Activated CD4-positive, alpha-beta T cell treated with anti-CD3 and anti-CD28 coated beads, Interleukin-2, amount 10 ng/mL, durations not matched to agents 24 days and 14 days (primary cell): ENCODE measurements at regions not wholly inside any gene's neighbourhood (a gene's known extent, or its start where the extent isn't known, plus 50 kb on each side); places are given as distances from the start of the nearest gene placed in this dataset.

ENCODE experiments used
- DNase-seq: peaks from one replicate; pipeline ENCODE4 v3.0.0; 2022
- H3K27ac Mint-ChIP-seq: one replicate; pipeline ENCODE4 v1.8.0; 2022; ENCODE audit warnings: mild to moderate bottlenecking, mixed read lengths
- H3K27me3 Mint-ChIP-seq: one replicate; pipeline ENCODE4 v1.8.0; 2022; ENCODE audit warnings: mixed read lengths
- H3K36me3 Mint-ChIP-seq: one replicate; pipeline ENCODE4 v1.8.0; 2022; ENCODE audit warnings: low read depth, mild to moderate bottlenecking, mixed read lengths
- H3K4me1 Mint-ChIP-seq: one replicate; pipeline ENCODE4 v1.8.0; 2021; ENCODE audit warnings: mixed read lengths
- H3K4me3 Mint-ChIP-seq: one replicate; pipeline ENCODE4 v1.8.0; 2022; ENCODE audit warnings: mild to moderate bottlenecking, moderate library complexity, mixed read lengths
- H3K9me3 Mint-ChIP-seq: one replicate; pipeline ENCODE4 v1.8.0; 2021; ENCODE audit warnings: mixed read lengths
- intact Hi-C: fragments of 100-400 bp; cut with micrococcal nuclease; formaldehyde crosslinking; loops from one replicate; pipeline ENCODE4 v1.15.1; 2023

- intact Hi-C loops, result no loop called here
- Mint-ChIP-seq H3K27ac (no peak overlapping the region), H3K4me1 (no peaks in the 10 kb centered on the region), H3K9me3 (no peaks in the 10 kb centered on the region), H3K36me3 (no peaks in the 10 kb centered on the region), H3K27me3 (no peaks in the 10 kb centered on the region), H3K4me3 (no peak overlapping the region)
- no peak for DNase-seq
Measured at GRCh38 chr11:15905366-15906104, 450.8 kb downstream of the SOX6 start.

GRCh38 chr11:15906481-15907035 is 449.8 kb downstream of the SOX6 start:
- Mint-ChIP-seq H3K36me3 (no peaks in the 10 kb centered on the region), H3K27ac (no peak overlapping the region), H3K4me3 (no peak overlapping the region), H3K27me3 (no peaks in the 10 kb centered on the region), H3K4me1 (no peaks in the 10 kb centered on the region), H3K9me3 (no peaks in the 10 kb centered on the region)
- DNase-seq, result no peak
- intact Hi-C loops, result no loop called here

DNA sequence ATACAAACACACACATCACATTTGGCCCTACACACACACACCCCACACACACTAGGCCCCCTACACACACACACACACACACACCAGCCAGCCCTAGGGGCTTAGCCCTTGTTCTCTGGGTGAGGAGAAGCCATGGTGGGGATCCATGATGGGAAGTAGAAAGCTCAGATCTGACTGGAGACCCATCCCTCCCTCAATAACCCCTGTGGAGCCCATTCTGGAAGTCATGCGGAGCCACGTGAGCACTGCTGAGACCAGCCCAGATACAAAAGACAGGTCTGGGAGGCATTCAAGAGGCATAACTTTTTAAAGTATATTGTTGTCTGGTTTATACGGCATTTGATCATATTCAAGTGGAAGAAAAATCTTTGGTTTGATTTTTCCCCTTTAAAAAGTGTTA is 448.5 kb downstream of the SOX6 start:
- Mint-ChIP-seq H3K4me1 (no peaks in the 10 kb centered on the region), H3K36me3 (no peaks in the 10 kb centered on the region), H3K9me3 (no peaks in the 10 kb centered on the region), H3K4me3 (no peak overlapping the region), H3K27ac (no peak overlapping the region), H3K27me3 (no peaks in the 10 kb centered on the region)
- DNase-seq, result no peak
- intact Hi-C loops, result no loop called here

- intact Hi-C loops, result no loop called here
- DNase-seq, result no peak
- Mint-ChIP-seq H3K27ac (no peak overlapping the region), H3K36me3 (no peaks in the 10 kb centered on the region), H3K9me3 (no peaks in the 10 kb centered on the region), H3K27me3 (no peaks in the 10 kb centered on the region), H3K4me1 (no peaks in the 10 kb centered on the region), H3K4me3 (no peak overlapping the region)
Measured at GRCh38 chr11:15909937-15910598, 446.3 kb downstream of the SOX6 start.

DNA sequence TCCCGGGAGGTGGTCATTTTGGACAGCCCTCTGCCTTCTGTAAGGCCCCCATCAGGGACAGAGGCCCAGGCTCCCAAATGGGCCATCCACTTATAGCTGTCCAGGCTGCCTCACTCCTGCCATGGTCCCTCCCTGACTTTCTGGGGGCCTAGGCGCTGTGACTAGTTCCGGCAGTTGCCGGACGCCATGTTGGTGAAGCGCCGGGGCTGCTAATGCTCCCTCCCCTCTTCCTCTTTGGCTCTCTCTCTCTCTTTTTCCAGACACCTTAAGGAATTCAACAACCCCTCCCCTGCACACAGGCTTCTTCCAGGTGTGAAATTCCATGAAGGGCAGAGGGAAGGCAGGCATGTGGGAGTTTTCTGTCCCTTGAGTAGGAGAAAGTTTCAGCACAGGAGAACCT is 445.6 kb downstream of the SOX6 start:
- intact Hi-C loops, result no loop called here
- H3K4me1 Mint-ChIP-seq, result no peaks in the 10 kb centered on the region
- no peak overlapping the region for H3K27ac Mint-ChIP-seq
- H3K27me3 Mint-ChIP-seq, result no peaks in the 10 kb centered on the region
- no peaks in the 10 kb centered on the region for H3K9me3 Mint-ChIP-seq
- no peaks in the 10 kb centered on the region for H3K36me3 Mint-ChIP-seq
- H3K4me3 Mint-ChIP-seq, result no peak overlapping the region
- no peak for DNase-seq

DNA sequence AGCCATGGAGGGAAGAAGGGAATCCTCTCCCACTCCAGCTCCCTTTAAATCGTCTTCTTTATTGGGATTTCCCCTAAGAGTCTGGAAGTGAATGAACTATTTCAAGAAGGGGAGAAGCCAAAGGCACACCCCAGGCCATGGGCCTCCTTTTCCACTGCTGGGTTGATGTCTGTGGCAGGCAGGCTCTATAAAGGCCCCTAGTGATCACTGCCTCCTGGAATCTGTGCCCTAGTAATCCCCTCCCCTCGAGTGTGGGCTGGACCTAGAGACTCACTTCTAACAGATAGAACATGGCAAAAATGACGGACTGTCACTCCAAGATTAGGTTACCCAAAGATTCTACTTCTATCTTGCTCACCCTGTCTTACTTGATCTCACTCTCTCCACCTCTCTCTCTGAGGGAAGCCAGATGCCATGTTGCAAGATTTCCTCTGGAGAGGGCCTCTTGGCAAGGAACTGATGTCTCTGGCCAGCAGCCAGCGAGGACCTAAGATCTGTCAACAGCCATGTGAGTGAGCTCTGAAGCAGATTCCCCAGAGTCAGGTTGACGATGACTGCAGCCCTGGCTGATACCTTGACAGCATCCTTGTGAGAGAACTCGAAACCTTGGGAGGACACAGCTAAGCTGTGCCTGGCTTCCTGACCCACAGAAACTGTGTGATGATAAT is 444.8 kb downstream of the SOX6 start:
- no peaks in the 10 kb centered on the region for H3K4me1 Mint-ChIP-seq
- H3K9me3 Mint-ChIP-seq, result no peaks in the 10 kb centered on the region
- no peak overlapping the region for H3K27ac Mint-ChIP-seq
- H3K4me3 Mint-ChIP-seq, result no peak overlapping the region
- DNase-seq, result no peak
- intact Hi-C loops, result no loop called here
- no peaks in the 10 kb centered on the region for H3K27me3 Mint-ChIP-seq
- no peaks in the 10 kb centered on the region for H3K36me3 Mint-ChIP-seq

GRCh38 chr11:15912291-15912690 is 444.1 kb downstream of the SOX6 start:
- H3K4me1 Mint-ChIP-seq, result no peaks in the 10 kb centered on the region
- intact Hi-C loops, result no loop called here
- no peaks in the 10 kb centered on the region for H3K9me3 Mint-ChIP-seq
- no peak for DNase-seq
- no peak overlapping the region for H3K4me3 Mint-ChIP-seq
- no peaks in the 10 kb centered on the region for H3K36me3 Mint-ChIP-seq
- H3K27me3 Mint-ChIP-seq, result no peaks in the 10 kb centered on the region
- H3K27ac Mint-ChIP-seq, result no peak overlapping the region

DNA sequence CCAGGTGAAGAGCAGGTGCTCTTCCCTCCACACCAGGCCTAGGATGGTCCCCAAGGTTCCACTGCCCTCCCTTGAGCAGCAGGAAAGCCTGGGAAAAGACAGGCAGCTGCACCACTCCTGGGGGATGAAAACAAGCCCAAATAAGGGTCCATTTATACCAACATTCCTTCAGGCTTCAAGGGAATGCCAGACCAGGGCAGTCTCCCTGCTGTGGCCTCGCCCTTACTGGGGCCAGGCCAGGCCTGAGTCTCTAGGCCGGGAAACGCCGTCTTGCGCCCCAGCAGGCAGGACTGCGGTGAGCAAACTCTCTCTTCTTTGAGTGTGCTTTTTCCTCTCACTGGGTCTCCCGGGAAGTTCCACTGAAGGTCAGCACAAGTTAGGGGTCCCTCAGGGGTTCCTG is 443.5 kb downstream of the SOX6 start:
- Mint-ChIP-seq H3K9me3 (no peaks in the 10 kb centered on the region), H3K36me3 (no peaks in the 10 kb centered on the region), H3K4me1 (no peaks in the 10 kb centered on the region), H3K27me3 (no peaks in the 10 kb centered on the region), H3K4me3 (no peak overlapping the region), H3K27ac (no peak overlapping the region)
- no peak for DNase-seq
- intact Hi-C loops, result no loop called here

GRCh38 chr11:15913261-15913660 is 443.1 kb downstream of the SOX6 start:
- Mint-ChIP-seq H3K4me1 (no peaks in the 10 kb centered on the region), H3K36me3 (no peaks in the 10 kb centered on the region), H3K27ac (no peak overlapping the region), H3K27me3 (no peaks in the 10 kb centered on the region), H3K9me3 (no peaks in the 10 kb centered on the region), H3K4me3 (no peak overlapping the region)
- intact Hi-C loops, result no loop called here
- no peak for DNase-seq
